ENCODE measurements at regions not wholly inside any gene's neighbourhood (a gene's known extent, or its start where the extent isn't known, plus 50 kb on each side); places are given as distances from the start of the nearest gene placed in this dataset.

DNA sequence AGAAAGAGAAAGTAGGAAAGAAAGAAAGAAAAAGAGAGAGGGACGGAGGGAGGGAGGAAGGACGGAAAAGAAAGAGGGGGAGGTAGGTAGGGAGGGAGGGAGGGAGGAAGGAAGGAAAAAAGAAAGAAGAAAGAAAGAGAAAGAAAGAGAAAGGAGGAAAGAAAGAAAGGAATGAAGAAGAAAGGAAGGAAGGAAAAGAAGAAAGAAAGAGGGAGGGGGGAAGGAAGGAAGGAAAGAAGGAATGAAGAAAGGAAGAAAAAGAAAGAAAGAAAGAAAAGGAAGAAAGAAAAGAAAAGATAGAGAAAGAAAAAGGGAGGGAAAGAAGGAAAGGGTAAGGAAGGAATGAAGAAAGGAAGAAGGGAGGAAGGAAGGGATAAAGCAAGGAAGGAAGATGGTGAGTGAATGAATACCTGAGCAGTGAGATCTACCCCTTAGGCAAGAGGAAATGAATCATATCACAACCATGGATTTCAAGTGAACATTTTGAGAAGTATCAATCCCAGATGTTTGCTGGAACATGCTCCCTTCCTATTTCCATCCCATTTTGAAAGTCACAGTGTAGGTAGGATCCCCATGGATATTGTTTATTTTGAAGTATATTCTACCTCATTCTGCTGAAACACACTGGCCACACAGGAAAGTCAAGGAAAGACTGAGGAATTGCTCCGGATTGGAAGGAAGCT lies 639.4 kb upstream of the TBX3 start:
- intact Hi-C loops (cut with micrococcal nuclease) = no loop called here
- Mint-ChIP-seq H3K4me1 (ENCODE audit: low read depth) (no peaks in the 10 kb centered on the region), H3K9me3 (peaks cover 6% of the 10 kb centered on the region), H3K27ac (no peak overlapping the region), H3K36me3 (ENCODE audit: low read depth) (no peaks in the 10 kb centered on the region), H3K27me3 (ENCODE audit: insufficient read depth) (no peaks in the 10 kb centered on the region), H3K4me3 (no peak overlapping the region)
- DNase-seq (ENCODE audit: low spot score) = no peak

DNA sequence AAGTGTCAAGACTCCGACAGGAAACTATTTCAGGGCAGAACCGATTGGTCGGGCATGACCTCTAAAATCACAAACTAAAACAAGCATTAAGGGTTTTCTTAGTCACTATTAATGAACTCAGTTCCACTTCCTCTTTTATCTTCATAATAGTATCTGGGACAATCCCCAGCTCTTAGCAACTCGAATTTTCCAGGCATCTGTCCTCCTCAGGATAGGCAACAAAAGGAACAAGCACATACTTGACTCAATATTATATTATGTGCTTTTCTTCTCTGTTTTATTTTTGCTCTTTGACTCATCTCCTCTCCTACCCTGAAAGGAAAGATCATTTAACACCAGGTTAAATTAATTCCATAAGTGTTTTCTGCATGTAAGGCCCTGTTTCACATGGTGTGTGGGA lies 638.3 kb upstream of the TBX3 start:
- H3K27ac Mint-ChIP-seq = no peak overlapping the region
- H3K9me3 Mint-ChIP-seq = peaks cover 4% of the 10 kb centered on the region

DNA sequence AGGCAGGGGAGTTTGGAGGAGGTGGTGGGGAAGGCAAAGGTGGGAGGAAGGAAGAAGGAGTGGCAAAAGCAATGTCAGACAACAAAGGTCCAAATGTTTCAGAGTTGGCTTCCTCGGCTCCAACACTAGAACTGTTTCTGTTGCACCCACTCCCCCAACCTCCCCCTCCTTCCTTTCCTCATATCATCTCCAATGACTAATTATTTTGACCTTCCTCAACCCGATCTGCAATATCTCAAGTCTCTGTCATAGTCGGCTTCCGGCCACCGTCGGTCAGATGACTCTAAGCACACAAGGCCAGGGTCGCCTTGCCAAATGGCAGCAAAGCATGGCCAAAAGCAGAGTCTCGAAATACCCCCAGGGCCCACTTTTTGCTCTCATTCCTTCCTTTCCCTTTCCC lies 637.0 kb upstream of the TBX3 start:
- Mint-ChIP-seq H3K4me1 (ENCODE audit: low read depth) (no peaks in the 10 kb centered on the region), H3K27ac (no peak overlapping the region), H3K36me3 (ENCODE audit: low read depth) (no peaks in the 10 kb centered on the region), H3K9me3 (peaks cover 4% of the 10 kb centered on the region), H3K27me3 (ENCODE audit: insufficient read depth) (no peaks in the 10 kb centered on the region), H3K4me3 (no peak overlapping the region)
- DNase-seq (ENCODE audit: low spot score) = no peak
- intact Hi-C loops (cut with micrococcal nuclease) = no loop called here

More for the DNA sequence above, 638.3 kb upstream of the TBX3 start:
- intact Hi-C loops (cut with micrococcal nuclease) = no loop called here
- H3K27me3 Mint-ChIP-seq (ENCODE audit: insufficient read depth) = no peaks in the 10 kb centered on the region
- no peak overlapping the region for H3K4me3 Mint-ChIP-seq
- H3K36me3 Mint-ChIP-seq (ENCODE audit: low read depth) = no peaks in the 10 kb centered on the region
- DNase-seq (ENCODE audit: low spot score) = no peak
- H3K4me1 Mint-ChIP-seq (ENCODE audit: low read depth) = no peaks in the 10 kb centered on the region

- H3K4me3 Mint-ChIP-seq = no peak overlapping the region
- intact Hi-C loops (cut with micrococcal nuclease) = no loop called here
- no peaks in the 10 kb centered on the region for H3K27me3 Mint-ChIP-seq (ENCODE audit: insufficient read depth)
- no peaks in the 10 kb centered on the region for H3K36me3 Mint-ChIP-seq (ENCODE audit: low read depth)
- peaks cover 4% of the 10 kb centered on the region for H3K9me3 Mint-ChIP-seq
- no peak for DNase-seq (ENCODE audit: low spot score)
- H3K4me1 Mint-ChIP-seq (ENCODE audit: low read depth) = no peaks in the 10 kb centered on the region
- no peak overlapping the region for H3K27ac Mint-ChIP-seq
Measured at GRCh38 chr12:115320451-115320850, 636.5 kb upstream of the TBX3 start.

DNA sequence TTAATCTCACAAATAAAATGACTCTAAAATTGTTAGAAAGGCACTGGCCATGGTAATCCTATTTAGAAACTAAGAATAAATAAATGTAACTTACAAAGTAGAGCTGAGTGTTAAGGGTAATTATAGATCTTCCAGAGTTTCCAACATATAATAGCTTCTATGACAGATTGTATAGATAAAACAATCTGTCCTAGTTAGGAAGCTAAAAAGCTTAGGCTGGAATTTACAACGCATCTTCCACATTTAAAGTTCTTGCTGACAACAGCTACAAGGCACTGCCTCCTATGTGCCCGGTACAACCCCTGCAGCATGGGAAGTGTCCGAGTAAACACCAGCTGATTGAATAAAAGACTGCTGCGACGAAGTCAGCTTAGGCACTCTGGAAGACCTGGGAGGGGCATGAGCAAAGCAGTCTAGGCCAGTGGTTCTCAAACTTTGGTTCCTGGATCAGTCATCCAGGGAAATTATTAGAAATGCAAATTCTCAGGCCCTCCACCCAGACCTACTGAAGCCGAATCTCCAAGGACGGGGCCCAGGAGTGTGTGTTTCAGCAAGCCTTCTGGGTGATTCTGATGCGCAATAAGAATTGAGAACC lies 635.6 kb upstream of the TBX3 start:
- intact Hi-C loops (cut with micrococcal nuclease) = no loop called here
- no peaks in the 10 kb centered on the region for H3K36me3 Mint-ChIP-seq (ENCODE audit: low read depth)
- H3K9me3 Mint-ChIP-seq = peaks cover 4% of the 10 kb centered on the region
- no peak overlapping the region for H3K27ac Mint-ChIP-seq
- no peak overlapping the region for H3K4me3 Mint-ChIP-seq
- no peaks in the 10 kb centered on the region for H3K27me3 Mint-ChIP-seq (ENCODE audit: insufficient read depth)
- DNase-seq (ENCODE audit: low spot score) = no peak
- no peaks in the 10 kb centered on the region for H3K4me1 Mint-ChIP-seq (ENCODE audit: low read depth)

- no peaks in the 10 kb centered on the region for H3K4me1 Mint-ChIP-seq (ENCODE audit: low read depth)
- no peak overlapping the region for H3K4me3 Mint-ChIP-seq
- no peak overlapping the region for H3K27ac Mint-ChIP-seq
- H3K9me3 Mint-ChIP-seq = peaks cover 11% of the 10 kb centered on the region
- intact Hi-C loops (cut with micrococcal nuclease) = no loop called here
- no peaks in the 10 kb centered on the region for H3K36me3 Mint-ChIP-seq (ENCODE audit: low read depth)
- DNase-seq (ENCODE audit: low spot score) = no peak
- no peaks in the 10 kb centered on the region for H3K27me3 Mint-ChIP-seq (ENCODE audit: insufficient read depth)
Measured at GRCh38 chr12:115313929-115314328, 630.0 kb upstream of the TBX3 start.

- H3K27ac Mint-ChIP-seq = no peak overlapping the region
- intact Hi-C loops (cut with micrococcal nuclease) = no loop called here
- H3K36me3 Mint-ChIP-seq (ENCODE audit: low read depth) = no peaks in the 10 kb centered on the region
- no peaks in the 10 kb centered on the region for H3K27me3 Mint-ChIP-seq (ENCODE audit: insufficient read depth)
- no peak for DNase-seq (ENCODE audit: low spot score)
- H3K4me3 Mint-ChIP-seq = no peak overlapping the region
- H3K4me1 Mint-ChIP-seq (ENCODE audit: low read depth) = no peaks in the 10 kb centered on the region
- H3K9me3 Mint-ChIP-seq = peaks cover 11% of the 10 kb centered on the region
Measured at GRCh38 chr12:115312901-115313300, 628.9 kb upstream of the TBX3 start.

GRCh38 chr12:115311875-115312274 lies 627.9 kb upstream of the TBX3 start:
- Mint-ChIP-seq H3K9me3 (peaks cover 11% of the 10 kb centered on the region), H3K27me3 (ENCODE audit: insufficient read depth) (no peaks in the 10 kb centered on the region), H3K36me3 (ENCODE audit: low read depth) (no peaks in the 10 kb centered on the region), H3K4me1 (ENCODE audit: low read depth) (no peaks in the 10 kb centered on the region), H3K4me3 (no peak overlapping the region), H3K27ac (no peak overlapping the region)
- no peak for DNase-seq (ENCODE audit: low spot score)
- intact Hi-C loops (cut with micrococcal nuclease) = no loop called here

GRCh38 chr12:115308918-115309317 lies 624.9 kb upstream of the TBX3 start:
- intact Hi-C loops (cut with micrococcal nuclease) = no loop called here
- Mint-ChIP-seq H3K9me3 (peaks cover 11% of the 10 kb centered on the region), H3K36me3 (ENCODE audit: low read depth) (no peaks in the 10 kb centered on the region), H3K4me3 (no peak overlapping the region), H3K27ac (no peak overlapping the region), H3K4me1 (ENCODE audit: low read depth) (no peaks in the 10 kb centered on the region), H3K27me3 (ENCODE audit: insufficient read depth) (no peaks in the 10 kb centered on the region)
- DNase-seq (ENCODE audit: low spot score) = no peak

- H3K9me3 Mint-ChIP-seq = peaks cover 6% of the 10 kb centered on the region
- H3K27me3 Mint-ChIP-seq (ENCODE audit: insufficient read depth) = no peaks in the 10 kb centered on the region
- intact Hi-C loops (cut with micrococcal nuclease) = no loop called here
- H3K4me3 Mint-ChIP-seq = no peak overlapping the region
- no peak overlapping the region for H3K27ac Mint-ChIP-seq
- DNase-seq (ENCODE audit: low spot score) = no peak
- no peaks in the 10 kb centered on the region for H3K4me1 Mint-ChIP-seq (ENCODE audit: low read depth)
- H3K36me3 Mint-ChIP-seq (ENCODE audit: low read depth) = no peaks in the 10 kb centered on the region
Measured at GRCh38 chr12:115306380-115306779, 622.4 kb upstream of the TBX3 start.

GRCh38 chr12:115305867-115306266 lies 621.9 kb upstream of the TBX3 start:
- Mint-ChIP-seq H3K36me3 (ENCODE audit: low read depth) (no peaks in the 10 kb centered on the region), H3K27ac (no peak overlapping the region)
- DNase-seq (ENCODE audit: low spot score) = no peak

DNA sequence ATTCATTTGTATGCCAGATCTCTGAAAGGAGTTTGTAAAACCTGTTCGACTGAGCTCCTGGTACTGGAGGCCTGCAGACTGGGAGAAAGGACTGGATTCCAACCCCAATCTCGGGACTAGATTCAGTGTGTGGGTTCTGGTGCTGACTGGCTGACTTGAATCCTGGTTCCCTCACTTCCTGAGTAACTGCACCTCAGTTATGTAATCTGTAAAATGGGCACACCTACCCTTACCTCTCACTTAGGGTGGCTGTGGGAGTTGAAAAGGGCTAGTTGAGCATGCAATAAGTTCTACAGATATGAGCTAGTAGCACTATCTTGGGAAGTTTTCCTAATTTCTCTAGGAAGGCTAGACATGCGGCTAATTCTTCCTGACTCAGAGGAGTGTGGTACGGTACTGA lies 621.3 kb upstream of the TBX3 start:
- Mint-ChIP-seq H3K9me3 (no peaks in the 10 kb centered on the region), H3K4me3 (no peak overlapping the region), H3K27ac (no peak overlapping the region), H3K36me3 (ENCODE audit: low read depth) (no peaks in the 10 kb centered on the region), H3K27me3 (ENCODE audit: insufficient read depth) (no peaks in the 10 kb centered on the region), H3K4me1 (ENCODE audit: low read depth) (no peaks in the 10 kb centered on the region)
- intact Hi-C loops (cut with micrococcal nuclease) = no loop called here
- DNase-seq (ENCODE audit: low spot score) = no peak

More at GRCh38 chr12:115305867-115306266, 621.9 kb upstream of the TBX3 start:
- Mint-ChIP-seq H3K4me1 (ENCODE audit: low read depth) (no peaks in the 10 kb centered on the region), H3K4me3 (no peak overlapping the region), H3K27me3 (ENCODE audit: insufficient read depth) (no peaks in the 10 kb centered on the region), H3K9me3 (peaks cover 2% of the 10 kb centered on the region)
- intact Hi-C loops (cut with micrococcal nuclease) = no loop called here

DNA sequence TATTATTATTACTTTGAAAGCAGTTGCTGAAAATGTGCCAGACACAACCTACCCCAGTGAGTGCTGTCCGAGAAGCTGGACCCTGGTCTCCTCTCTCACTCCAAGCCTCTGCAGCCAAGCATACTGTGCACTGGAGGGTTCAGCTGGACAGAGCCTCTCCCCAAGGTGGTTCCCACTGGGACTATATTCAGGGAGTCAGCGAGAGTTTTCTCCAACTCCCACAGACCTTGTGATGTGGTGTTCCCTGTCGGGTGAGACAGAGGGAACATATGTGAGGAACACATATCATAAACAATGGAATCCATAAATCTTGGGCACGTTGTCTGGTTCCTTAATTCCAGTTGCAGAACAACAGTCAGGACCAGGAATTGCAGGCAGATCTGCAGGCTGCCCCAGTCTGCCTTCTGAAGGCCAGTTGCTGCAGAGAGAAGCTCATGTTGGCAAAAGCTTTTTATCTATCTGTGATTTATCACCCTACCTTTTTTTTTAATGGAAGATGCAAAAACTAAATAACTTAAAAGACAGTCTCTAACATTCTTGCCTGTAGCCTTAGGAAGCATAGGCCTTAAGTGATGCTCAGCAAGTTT lies 619.8 kb upstream of the TBX3 start:
- Mint-ChIP-seq H3K9me3 (no peaks in the 10 kb centered on the region), H3K36me3 (ENCODE audit: low read depth) (no peaks in the 10 kb centered on the region), H3K27me3 (ENCODE audit: insufficient read depth) (no peaks in the 10 kb centered on the region), H3K27ac (no peak overlapping the region), H3K4me1 (ENCODE audit: low read depth) (no peaks in the 10 kb centered on the region), H3K4me3 (no peak overlapping the region)
- no peak for DNase-seq (ENCODE audit: low spot score)
- intact Hi-C loops (cut with micrococcal nuclease) = no loop called here
